Neural cell (in vitro differentiated cells): ENCODE measurements at regions not wholly inside any gene's neighbourhood (a gene's known extent, or its start where the extent isn't known, plus 50 kb on each side); places are given as distances from the start of the nearest gene placed in this dataset.

Experiments used
- H2AFZ ChIP-seq: fragments of 200-600, 300-800 bp; sonication (generic), shearing (Covaris generic); 2 replicates; pipeline ENCODE4 v1.6.0; 2014; ENCODE audit warnings: low read depth, mild to moderate bottlenecking, antibody characterized with exemption, low read length, moderate library complexity
- H3F3A ChIP-seq: fragments of 200-600 bp; shearing (Covaris generic); 2 replicates; pipeline ENCODE4 v1.6.1; 2016; ENCODE audit warnings: mild to moderate bottlenecking, moderate library complexity, mixed read lengths, antibody characterized with exemption, low read length; ENCODE audit not compliant: insufficient read depth, poor library complexity, severe bottlenecking
- H3K27ac ChIP-seq: fragments of 200-600, 300-800 bp; sonication (generic), shearing (Covaris generic); 2 replicates; pipeline ENCODE4 v1.5.1; 2014; ENCODE audit warnings: mild to moderate bottlenecking, low read length, moderate library complexity
- H3K27me3 ChIP-seq: fragments of 300-800, 200-600 bp; sonication (generic), shearing (Covaris generic); 2 replicates; pipeline ENCODE4 v1.6.0; 2014; ENCODE audit warnings: mild to moderate bottlenecking, low read depth, low read length, moderate library complexity; ENCODE audit not compliant: insufficient read depth
- H3K36me3 ChIP-seq: fragments of 300-800, 200-600 bp; sonication (generic), shearing (Covaris generic); 2 replicates; pipeline ENCODE4 v1.5.1; 2014; ENCODE audit warnings: mild to moderate bottlenecking, antibody characterized with exemption, low read length, moderate library complexity; ENCODE audit not compliant: insufficient read depth
- H3K4me2 ChIP-seq: fragments of 300-800, 200-600 bp; sonication (generic), shearing (Covaris generic); 2 replicates; pipeline ENCODE4 v1.6.0; 2014; ENCODE audit warnings: mild to moderate bottlenecking, low read length
- H3K4me3 ChIP-seq: fragments of 300-800, 200-600 bp; sonication (generic), shearing (Covaris generic); 2 replicates; pipeline ENCODE4 v1.5.1; 2014; ENCODE audit warnings: mild to moderate bottlenecking, low read length, moderate library complexity
- H3K79me2 ChIP-seq: fragments of 200-600 bp; shearing (Covaris generic); replicated peaks from 2 replicates; pipeline ENCODE4 v1.6.0; 2014; ENCODE audit warnings: mild to moderate bottlenecking, low read length, moderate library complexity; ENCODE audit not compliant: insufficient read depth
- H3K9ac ChIP-seq: fragments of 300-800, 200-600 bp; sonication (generic), shearing (Covaris generic); 2 replicates; pipeline ENCODE4 v1.6.1; 2016; ENCODE audit warnings: mild to moderate bottlenecking, low read length, mixed read lengths
- H3K9me2 ChIP-seq: fragments of 200-600 bp; shearing (Covaris generic); 2 replicates; pipeline ENCODE4 v1.6.1; 2016; ENCODE audit warnings: mild to moderate bottlenecking, low read length, mixed read lengths; ENCODE audit not compliant: insufficient read depth
- H3K9me3 ChIP-seq: fragments of 200-600, 300-800 bp; sonication (generic), shearing (Covaris generic); 2 replicates; pipeline ENCODE4 v1.6.1; 2016; ENCODE audit warnings: mild to moderate bottlenecking, mixed run types, low read length, moderate library complexity, mixed read lengths
- H4K20me1 ChIP-seq: fragments of 200-600 bp; shearing (Covaris generic); 2 replicates; pipeline ENCODE4 v1.6.1; 2016; ENCODE audit warnings: mild to moderate bottlenecking, mixed run types; ENCODE audit not compliant: insufficient read depth
- EP300 ChIP-seq: fragments of 450-650 bp; conservative IDR thresholded peaks from 2 replicates; pipeline ENCODE4 v1.6.1; 2014; ENCODE audit warnings: antibody characterized with exemption, mild to moderate bottlenecking, moderate library complexity; ENCODE audit not compliant: poor library complexity, severe bottlenecking
- EZH2 ChIP-seq: fragments of 200-600, 300-800 bp; shearing (Covaris generic), sonication (generic); IDR thresholded peaks from 2 replicates; pipeline ENCODE4 v1.6.1; 2014; ENCODE audit warnings: antibody characterized with exemption, low read length, borderline replicate concordance, mild to moderate bottlenecking; ENCODE audit not compliant: insufficient read depth, poor library complexity, severe bottlenecking
- POLR2AphosphoS5 ChIP-seq: IDR thresholded peaks from 2 replicates; pipeline ENCODE4 v1.6.1; 2012
- RAD21 ChIP-seq: fragments of 450-650 bp; conservative IDR thresholded peaks from 2 replicates; pipeline ENCODE4 v1.6.1; 2014; ENCODE audit warnings: antibody characterized with exemption, mild to moderate bottlenecking, moderate library complexity
- REST ChIP-seq: IDR thresholded peaks from 2 replicates; pipeline ENCODE4 v1.6.1; 2012; ENCODE audit warnings: borderline replicate concordance
- SMC3 ChIP-seq: fragments of 450-650 bp; conservative IDR thresholded peaks from 2 replicates; pipeline ENCODE4 v1.6.1; 2014; ENCODE audit warnings: antibody characterized with exemption, mild to moderate bottlenecking, moderate library complexity; ENCODE audit not compliant: poor library complexity
- TAF1 ChIP-seq: IDR thresholded peaks from 2 replicates; pipeline ENCODE4 v1.6.1; 2012; ENCODE audit warnings: low read depth
- TF ChIP-seq, protein P1 (sequence below): fragments of 450-650 bp; IDR thresholded peaks from 2 replicates; pipeline ENCODE4 v1.5.1; 2014; ENCODE audit warnings: antibody characterized with exemption, mild to moderate bottlenecking, moderate library complexity; ENCODE audit not compliant: poor library complexity, severe bottlenecking

DNA sequence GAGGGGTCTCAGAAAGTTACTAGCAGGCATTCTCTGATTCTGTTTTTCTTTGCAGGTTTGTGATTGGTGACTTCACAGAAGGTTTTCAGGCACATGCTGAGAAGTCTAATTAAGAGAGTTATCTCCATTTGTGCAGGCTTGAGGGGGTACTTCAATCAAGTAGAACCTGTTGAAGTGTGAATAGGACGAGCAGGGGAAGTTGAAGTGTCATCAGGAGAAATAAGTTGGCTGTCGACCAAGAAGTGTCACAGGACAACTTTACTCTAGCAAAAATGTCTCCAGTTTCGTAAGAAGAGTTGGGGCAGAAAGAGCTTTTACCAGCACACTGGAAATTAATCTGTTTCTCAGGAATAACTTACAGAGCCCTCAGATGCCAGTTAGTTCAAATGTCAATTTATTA is 576.5 kb upstream of the SLITRK5 start:
- TF ChIP-seq EZH2 (no peak), REST (no peak), SMC3 (no peak), EP300 (no peak), RAD21 (no peak), TAF1 (no peak), POLR2AphosphoS5 (no peak)
- TF ChIP-seq, protein P1, sequence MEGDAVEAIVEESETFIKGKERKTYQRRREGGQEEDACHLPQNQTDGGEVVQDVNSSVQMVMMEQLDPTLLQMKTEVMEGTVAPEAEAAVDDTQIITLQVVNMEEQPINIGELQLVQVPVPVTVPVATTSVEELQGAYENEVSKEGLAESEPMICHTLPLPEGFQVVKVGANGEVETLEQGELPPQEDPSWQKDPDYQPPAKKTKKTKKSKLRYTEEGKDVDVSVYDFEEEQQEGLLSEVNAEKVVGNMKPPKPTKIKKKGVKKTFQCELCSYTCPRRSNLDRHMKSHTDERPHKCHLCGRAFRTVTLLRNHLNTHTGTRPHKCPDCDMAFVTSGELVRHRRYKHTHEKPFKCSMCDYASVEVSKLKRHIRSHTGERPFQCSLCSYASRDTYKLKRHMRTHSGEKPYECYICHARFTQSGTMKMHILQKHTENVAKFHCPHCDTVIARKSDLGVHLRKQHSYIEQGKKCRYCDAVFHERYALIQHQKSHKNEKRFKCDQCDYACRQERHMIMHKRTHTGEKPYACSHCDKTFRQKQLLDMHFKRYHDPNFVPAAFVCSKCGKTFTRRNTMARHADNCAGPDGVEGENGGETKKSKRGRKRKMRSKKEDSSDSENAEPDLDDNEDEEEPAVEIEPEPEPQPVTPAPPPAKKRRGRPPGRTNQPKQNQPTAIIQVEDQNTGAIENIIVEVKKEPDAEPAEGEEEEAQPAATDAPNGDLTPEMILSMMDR = no peak
- no peaks in the 10 kb centered on the region for H3K36me3 ChIP-seq
- H3K9me3 ChIP-seq = no peaks in the 10 kb centered on the region
- H3K4me3 ChIP-seq = no peak overlapping the region
- no peaks in the 10 kb centered on the region for H3F3A ChIP-seq
- H3K79me2 ChIP-seq = no peaks in the 10 kb centered on the region
- no peak overlapping the region for H2AFZ ChIP-seq
- no peak overlapping the region for H3K4me2 ChIP-seq
- H3K9ac ChIP-seq = no peak overlapping the region
- H4K20me1 ChIP-seq = no peaks in the 10 kb centered on the region
- no peak overlapping the region for H3K27ac ChIP-seq
- no peaks in the 10 kb centered on the region for H3K27me3 ChIP-seq
- H3K9me2 ChIP-seq = no peaks in the 10 kb centered on the region

GRCh38 chr13:87100431-87100830 is 570.7 kb upstream of the SLITRK5 start:
- H3K9ac ChIP-seq = no peak overlapping the region
- H2AFZ ChIP-seq = no peak overlapping the region
- no peaks in the 10 kb centered on the region for H3F3A ChIP-seq
- H3K27ac ChIP-seq = no peak overlapping the region
- H3K36me3 ChIP-seq = no peaks in the 10 kb centered on the region
- H3K27me3 ChIP-seq = no peaks in the 10 kb centered on the region
- no peak overlapping the region for H3K4me3 ChIP-seq
- no peaks in the 10 kb centered on the region for H3K9me3 ChIP-seq
- H3K9me2 ChIP-seq = no peaks in the 10 kb centered on the region
- TF ChIP-seq, protein P1 = no peak
- TF ChIP-seq REST (no peak), RAD21 (no peak)
- H3K4me2 ChIP-seq = no peak overlapping the region
- no peaks in the 10 kb centered on the region for H4K20me1 ChIP-seq
- no peaks in the 10 kb centered on the region for H3K79me2 ChIP-seq
